Left ventricle myocardium superior (tissue), 1 donor: ENCODE measurements at regions not wholly inside any gene's neighbourhood (a gene's known extent, or its start where the extent isn't known, plus 50 kb on each side); places are given as distances from the start of the nearest gene placed in this dataset.
"Not testable (repeated sequence)": the region's sequence is repeated elsewhere in the genome, so short reads cannot be mapped to it uniquely, and the experiment has no call there.

Source experiments
- ATAC-seq: fragments of 200-7000 bp; cut with Tn5 transposase; one replicate; pipeline ENCODE4 v1.9.1; 2020; ENCODE audit warnings: mild to moderate bottlenecking, moderate library complexity
- DNase-seq: peaks from one replicate; pipeline ENCODE4 v3.0.0-alpha.2; 2020
- intact Hi-C: fragments of 100-400 bp; cut with micrococcal nuclease; formaldehyde crosslinking; loops from one replicate; pipeline ENCODE4 v1.11.0; 2022
- donor health status: DM: no; HTN: yes; CAD: no; lungs with severe emphysema.

DNA sequence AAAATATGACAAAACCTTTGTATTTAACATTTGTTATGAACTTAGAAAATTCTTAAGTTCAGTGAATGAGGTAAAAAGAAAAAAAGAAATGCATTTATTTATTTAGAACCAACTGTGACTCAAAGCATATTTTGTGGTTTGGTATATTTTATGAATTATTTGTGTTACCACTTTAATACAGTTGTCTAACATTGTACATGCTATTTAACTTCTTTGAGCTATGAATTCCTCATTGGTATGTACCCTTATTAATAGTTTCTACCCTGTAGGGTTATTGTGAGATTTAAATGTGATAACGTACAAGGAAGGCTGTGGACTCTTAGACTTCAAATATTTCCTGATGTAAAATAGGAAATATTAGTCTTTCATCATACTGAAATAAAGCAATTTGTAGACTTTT is 162.6 kb downstream of the MMUT start:
- intact Hi-C loops = no loop called here
- DNase-seq = no peak
- ATAC-seq = no peak

DNA sequence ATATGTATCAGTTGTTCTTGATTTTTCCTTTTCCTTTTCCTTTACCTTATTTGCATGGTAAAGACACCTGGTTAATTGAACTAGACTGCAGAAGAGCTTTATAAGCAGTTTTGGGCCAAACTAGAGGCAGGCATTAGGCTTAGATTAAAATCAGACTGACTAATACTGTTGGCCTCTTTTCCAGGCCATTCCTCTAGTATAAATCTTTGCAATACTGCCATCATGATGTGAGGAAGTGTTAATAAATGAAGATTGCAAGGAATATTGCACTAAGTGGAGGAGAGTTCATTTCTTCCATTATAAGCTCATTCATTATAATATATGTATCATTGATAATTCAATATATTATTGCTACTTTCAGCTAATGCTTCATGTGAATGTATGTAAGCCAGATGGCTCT is 163.8 kb downstream of the MMUT start:
- intact Hi-C loops = no loop called here
- ATAC-seq = no peak
- DNase-seq = no peak

DNA sequence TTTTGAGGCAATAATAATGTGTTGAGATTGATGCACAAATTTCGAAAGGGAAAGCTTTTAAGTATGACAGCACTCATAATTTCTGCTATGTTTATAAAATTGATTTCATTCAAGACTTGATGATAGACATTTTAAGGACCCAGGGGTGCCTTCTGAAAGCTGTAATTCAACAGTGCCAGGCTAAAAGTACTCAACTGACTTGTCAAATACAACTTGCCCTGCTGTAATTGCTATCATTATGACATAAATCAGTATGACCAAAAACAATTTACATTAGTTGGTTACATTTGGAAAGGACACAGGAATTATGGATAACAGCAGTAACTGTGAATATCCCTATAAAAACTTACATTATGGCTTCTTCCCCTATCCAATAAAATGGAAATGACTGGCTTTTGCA is 178.9 kb downstream of the MMUT start:
- intact Hi-C loops = no loop called here
- ATAC-seq = no peak
- no peak for DNase-seq

DNA sequence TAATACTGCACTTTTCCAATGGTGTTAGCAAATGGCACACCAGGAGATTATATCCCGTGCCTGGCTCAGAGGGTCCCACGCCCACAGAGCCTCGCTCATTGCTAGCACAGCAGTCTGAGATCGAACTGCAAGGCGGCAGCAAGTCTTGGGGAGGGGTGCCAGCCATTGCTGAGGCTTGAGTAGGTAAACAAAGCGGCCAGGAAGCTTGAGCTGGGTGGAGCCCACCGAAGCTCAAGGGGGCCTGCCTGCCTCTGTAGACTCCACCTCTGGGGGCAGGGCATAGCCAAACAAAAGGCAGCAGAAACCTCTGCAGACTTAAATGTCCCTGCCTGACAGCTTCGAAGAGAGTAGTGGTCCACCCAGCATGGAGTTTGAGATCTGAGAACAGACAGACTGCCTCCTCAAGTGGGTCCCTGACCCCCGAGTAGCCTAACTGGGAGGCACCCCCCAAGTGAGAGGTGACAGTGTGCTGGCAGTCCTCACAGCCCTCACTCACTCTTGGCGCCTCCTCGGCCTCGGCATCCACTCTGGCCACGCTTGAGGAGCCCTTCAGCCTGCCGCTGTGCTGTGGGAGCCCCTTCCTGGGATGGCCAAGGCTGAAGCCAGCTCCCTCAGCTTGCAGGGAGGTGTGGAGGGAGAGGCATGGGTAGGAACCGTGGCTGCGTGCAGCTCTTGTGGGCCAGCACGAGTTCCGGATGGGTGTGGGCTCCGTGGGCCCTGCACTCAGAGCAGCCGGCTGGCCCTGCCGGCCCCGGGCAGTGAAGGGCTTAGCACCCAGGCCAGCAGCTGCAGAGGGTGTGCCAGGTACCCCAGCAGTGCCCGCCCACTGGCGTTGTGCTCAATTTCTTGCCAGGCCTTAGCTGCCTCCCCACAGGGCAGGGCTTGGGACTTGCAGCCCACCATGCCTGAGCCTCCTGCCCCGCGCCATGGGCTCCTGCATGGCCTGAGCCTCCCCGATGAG is 188.0 kb downstream of the MMUT start:
- ATAC-seq, DNase-seq, intact Hi-C loops: not testable (repeated sequence)

DNA sequence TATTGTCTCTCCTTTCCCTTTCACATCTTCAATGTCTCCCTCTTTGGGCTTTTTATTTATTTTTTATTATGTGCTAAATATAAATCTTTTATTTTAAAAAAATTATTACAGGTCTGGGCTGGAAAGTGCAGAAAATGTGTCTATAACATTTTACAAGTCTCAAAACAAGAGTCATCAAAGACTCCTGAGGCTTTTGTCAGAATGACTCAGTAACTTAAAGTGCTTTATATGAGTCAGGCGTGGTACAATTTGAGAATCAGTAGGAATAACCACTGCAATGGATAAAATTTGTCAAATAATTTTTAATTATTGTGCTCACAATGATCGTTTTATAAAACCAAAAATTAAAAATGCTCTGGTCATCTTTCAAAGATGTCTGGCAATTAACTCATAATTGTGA is 193.9 kb downstream of the MMUT start:
- intact Hi-C loops = no loop called here
- ATAC-seq = no peak
- no peak for DNase-seq

DNA sequence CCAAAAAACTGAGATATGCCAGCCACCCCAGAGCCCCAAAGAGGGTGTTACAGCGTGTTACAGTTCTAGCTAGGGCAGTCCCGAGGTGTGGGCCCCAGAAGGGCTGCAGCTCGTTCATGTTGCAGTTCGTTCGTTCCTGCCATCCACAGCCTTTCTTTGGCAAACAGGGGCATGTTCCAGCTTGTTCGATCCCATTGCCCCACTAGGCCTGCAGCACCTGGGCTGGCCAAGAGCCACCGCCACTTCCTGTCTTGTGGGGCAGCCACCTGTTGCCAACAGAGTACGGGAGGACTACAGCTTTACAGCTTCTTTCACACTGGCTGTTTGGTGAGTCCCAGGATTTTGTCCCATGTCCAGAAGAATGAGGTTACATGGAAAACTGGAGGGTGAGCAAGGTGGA is 198.1 kb downstream of the MMUT start:
- intact Hi-C loops = no loop called here
- DNase-seq (no peak), ATAC-seq (no peak)

DNA sequence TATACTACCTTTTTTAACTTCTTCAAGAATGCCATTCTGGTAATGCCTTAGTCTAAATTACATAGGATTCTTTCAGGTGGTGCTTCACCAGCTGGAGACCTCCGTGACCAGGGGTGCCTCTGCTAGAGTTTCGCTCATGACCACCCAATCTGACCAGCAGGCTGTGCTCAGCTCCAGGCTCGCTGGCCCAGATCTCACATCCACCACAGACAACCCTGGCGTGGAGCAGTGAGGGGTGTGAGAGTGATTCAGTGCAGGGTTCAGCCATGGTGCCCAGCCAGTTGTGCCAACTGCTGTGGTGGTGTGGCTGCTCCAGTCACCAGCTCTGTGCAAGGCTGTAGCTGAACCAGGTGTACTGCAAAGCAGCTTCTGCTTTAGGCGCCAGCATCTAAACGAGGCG is 198.6 kb downstream of the MMUT start:
- no peak for DNase-seq
- no peak for ATAC-seq
- intact Hi-C loops = no loop called here

DNA sequence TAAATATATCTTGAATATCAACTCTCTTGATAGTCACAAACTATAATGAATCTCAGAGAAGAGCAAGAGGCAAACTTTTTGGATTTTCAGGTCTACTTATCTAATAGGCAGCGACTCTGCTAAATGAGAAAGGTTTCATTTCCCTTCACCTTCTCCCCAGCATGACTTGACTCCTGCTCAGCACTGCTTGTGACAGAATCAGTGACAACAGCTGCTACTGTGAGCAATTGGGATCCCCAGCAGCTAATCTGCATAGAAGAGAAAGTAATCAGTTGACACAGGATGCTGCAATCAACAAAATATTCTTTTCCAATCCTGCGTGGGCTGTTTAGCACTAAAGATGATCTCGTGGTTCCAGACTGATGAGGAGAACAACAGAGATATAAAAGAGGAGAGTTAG is 205.5 kb downstream of the MMUT start:
- ATAC-seq = no peak
- DNase-seq = no peak
- intact Hi-C loops = no loop called here

DNA sequence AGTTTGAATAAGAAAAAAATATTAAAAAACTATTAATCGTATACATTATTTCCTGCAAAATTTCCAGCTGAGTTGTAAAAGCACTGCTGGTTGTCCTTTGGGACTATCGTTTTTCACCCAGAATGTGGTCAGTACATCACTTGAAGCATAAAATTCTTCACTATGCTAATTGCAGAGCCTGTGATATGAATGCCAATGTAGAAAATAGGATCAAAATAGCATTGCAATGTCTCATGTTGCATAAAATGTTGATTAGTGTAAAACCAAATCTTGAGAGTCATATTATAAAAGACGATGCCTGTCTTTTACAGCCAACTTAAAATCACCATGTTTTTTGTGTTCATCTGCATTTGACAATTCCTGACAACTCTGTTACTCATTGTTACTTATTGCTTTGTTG is 207.7 kb downstream of the MMUT start:
- ATAC-seq (no peak), DNase-seq (no peak)
- intact Hi-C loops = no loop called here

DNA sequence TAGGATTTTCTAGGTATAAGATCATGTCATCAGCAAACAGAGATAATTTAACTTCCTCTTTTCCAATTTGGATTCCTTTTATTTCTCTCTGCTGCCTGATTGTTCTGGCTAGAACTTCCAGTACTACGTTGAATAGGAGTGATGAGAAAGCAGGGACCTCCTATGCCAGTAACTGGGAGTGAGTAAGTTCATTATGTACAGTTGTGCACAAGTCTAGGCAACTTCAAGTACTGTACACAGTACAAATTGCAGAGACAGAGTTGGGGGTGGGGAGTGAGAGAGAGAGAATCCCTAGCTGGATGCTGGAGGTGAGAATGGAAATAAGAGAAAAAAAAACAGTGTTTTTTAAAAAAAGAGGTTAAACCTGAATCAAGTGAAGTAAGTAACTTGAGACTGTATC is 210.2 kb downstream of the MMUT start:
- no peak for DNase-seq
- ATAC-seq = no peak
- intact Hi-C loops = no loop called here

DNA sequence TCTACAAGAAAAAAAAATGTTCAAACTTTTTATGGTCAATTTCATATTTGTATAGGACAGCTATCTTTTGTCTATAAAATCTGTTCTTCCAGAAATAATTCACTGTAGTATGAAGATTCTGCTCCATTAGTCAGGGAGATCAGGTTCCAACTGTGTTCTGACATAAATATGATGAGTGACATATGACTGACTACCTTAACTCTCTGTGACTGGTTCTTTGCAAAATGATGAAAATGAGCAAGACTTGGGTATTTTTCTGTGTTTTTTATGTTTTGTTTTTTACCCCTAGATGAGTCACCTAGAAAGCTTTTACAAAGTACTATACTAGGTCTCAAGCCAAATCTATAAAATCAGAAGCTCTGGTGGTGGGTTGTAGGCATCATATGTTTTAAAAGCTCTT is 229.6 kb downstream of the MMUT start:
- DNase-seq (no peak), ATAC-seq (no peak)
- intact Hi-C loops = no loop called here

DNA sequence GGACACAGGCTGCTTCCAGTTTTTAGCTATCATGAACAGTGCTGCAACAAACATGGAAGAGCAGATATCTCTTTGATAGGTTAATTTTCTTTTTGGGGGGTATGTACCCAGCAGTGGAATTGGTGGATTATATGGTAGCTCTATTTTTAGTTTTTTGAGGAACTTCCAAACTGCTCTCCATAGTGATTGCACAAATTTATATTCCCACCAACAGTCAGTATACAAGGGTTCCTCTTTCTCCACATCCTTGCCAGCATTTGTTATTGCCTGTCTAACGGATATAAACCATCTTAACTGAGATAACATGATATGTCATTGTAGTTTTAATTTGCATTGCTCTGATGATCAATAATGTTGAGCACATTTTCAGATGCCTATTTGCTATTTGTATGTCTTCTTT is 237.6 kb downstream of the MMUT start:
- intact Hi-C loops = no loop called here
- ATAC-seq (no peak), DNase-seq (no peak)

DNA sequence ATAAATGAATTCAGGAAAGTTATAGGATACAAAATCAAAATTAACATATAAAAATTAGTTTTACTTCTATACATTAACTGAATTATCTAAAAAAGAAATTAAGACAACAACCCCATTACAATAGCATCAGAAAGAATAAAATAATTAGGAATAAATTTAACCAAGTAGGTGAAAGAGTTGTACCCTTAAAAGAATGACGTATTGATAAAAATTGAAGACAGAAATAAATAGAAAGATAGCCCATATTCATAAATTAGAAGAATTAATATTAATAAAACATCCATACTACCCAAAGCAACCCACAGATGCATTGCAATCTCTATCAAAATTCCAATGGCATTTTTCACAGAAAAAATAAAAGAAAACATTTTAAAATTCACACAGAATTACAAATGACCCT is 242.8 kb downstream of the MMUT start:
- intact Hi-C loops = no loop called here
- DNase-seq = no peak
- no peak for ATAC-seq

DNA sequence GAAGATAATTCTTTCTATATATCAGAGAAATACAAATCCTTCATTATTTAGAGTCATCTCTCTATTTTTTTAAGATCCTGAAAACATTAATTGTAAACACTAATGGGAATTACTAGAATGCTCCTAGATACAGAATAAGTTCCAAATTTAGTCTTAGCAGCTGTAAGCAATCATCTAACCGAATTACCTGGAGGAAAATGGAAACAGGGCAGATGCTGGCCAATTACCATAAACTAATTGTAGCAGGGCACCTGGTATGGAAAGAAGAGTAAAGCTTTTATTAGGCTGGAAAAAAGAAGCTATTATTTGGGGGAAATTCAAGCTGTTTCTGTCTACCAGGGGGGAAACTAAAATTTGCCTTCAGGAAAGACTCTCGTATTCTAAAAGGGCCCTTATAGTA is 257.5 kb downstream of the MMUT start:
- no peak for ATAC-seq
- intact Hi-C loops = no loop called here

DNA sequence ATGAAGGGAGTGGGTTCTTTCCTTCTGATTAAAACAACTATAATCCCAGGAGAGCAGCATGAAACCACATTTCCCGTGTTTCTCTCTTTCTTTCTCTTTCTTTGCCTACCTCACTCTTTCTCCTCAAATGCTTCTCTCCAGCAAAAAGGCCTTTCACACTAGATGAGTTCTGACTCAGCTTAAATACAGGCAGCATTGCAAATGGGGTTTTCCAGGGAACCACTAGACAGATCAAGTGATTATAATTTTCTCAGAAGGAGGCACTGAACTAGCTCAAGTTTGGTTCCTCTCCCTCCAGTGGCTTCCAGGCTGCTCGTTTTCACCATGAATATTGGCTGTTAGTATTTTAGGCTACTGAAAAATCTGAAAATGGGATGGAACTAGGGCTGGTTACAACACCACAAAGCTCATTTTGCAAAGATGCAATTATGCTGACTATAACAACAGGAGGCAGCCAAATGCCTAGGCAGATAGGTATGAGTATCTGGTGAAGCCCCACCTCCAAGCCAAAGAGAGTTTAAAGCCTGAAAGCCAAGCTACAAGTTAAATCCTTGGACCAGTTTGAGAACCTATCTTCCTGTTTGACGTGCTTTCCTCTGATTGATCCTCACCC is 260.0 kb downstream of the MMUT start:
- ATAC-seq (no peak), DNase-seq (no peak)
- intact Hi-C loops = no loop called here

More for the DNA sequence above, 257.5 kb downstream of the MMUT start:
- DNase-seq = no peak

DNA sequence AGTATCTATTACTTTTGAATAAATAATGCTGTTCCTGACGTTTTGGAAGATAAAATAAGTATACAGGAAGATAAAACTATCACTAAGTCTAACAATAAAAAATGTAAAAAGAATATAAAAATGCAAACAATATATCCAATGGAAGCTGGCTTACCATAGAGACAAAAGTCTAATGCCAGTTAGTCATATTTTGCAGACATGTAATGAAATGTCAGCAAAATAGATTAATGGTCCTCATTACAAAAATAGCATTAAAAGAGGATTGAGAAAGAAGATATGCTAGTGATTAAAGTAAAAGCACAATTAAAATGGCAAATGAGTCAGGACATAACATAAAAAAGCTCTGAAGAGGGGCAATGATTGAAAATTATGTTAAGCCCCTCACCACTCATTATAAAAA is 265.0 kb downstream of the MMUT start:
- DNase-seq (no peak), ATAC-seq (no peak)
- intact Hi-C loops = no loop called here

DNA sequence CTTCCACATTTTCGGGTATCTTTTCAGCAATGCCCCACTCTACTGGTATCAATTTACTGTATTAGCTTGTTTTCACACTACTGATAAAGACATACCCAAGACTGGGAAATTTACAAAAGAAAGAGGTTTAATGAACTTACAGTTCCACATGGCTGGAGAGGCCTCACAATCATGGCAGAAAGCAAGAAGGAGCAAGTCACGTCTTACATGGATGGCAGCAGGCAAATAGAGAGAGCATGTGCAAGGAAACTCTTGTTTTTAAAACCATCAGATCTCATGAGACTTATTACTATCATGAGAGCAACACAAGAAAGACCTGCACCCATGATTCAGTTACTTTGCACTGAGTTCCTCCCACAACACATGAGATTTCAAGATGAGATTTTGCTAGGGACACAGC is 300.7 kb downstream of the MMUT start:
- ATAC-seq, DNase-seq, intact Hi-C loops: not testable (repeated sequence)

DNA sequence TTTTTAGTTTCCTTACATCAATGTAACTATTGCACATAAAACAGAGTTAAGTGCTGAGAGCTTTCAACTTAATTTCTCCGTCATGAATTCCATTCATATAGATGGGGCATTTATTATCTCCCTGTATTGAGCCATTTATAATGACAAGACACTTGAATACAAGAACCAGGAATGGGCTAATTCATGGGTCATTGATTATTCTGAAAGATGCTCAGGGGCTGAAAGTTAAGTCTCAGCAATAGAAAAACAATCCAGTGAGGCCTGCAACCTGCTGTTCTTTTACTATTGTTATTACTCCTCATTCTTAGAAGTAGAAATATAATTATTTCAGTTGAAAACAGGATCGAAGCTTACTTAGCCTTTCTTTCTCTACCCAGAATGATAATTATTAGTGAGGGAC is 307.7 kb downstream of the MMUT start:
- intact Hi-C loops = no loop called here
- ATAC-seq (no peak), DNase-seq (no peak)

DNA sequence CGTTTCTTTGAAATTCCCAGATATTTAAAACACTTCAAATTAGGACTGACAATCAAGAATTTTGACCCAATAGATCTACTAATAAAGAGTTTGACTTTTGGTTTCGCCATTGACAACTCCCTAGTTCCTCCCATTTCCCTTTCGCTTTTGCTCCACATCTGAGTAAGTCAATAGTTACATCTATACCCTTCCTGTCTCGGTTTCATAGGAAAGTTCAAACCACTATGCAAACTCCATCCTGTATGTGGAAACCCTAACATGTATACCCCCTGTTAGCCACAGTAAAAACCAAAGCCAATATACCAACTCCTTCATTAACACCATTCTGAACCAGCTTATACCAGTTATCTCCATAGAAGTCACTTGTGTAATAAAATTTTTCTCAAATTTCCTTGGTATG is 311.1 kb downstream of the MMUT start:
- no peak for ATAC-seq
- intact Hi-C loops = no loop called here

DNA sequence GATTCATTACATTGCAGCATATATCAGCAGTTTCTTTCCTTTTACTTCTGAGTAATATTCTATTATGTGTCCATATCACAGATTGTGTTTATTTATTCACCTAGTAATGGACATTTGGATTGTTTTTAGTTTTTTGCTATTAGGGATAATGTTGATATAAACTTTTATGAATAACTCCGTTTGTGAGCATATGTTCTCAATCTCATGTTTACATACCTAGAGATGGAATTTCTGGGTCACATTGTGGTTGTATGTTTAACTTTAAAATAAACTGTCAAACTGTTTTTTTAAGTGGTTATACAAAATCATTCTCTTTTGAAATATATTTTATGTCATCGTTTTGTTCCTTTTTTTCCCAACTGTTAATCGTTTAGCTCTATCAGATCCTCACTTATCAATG is 311.6 kb downstream of the MMUT start:
- intact Hi-C loops = no loop called here
- DNase-seq = no peak
- no peak for ATAC-seq

More for the DNA sequence above, 311.1 kb downstream of the MMUT start:
- no peak for DNase-seq

DNA sequence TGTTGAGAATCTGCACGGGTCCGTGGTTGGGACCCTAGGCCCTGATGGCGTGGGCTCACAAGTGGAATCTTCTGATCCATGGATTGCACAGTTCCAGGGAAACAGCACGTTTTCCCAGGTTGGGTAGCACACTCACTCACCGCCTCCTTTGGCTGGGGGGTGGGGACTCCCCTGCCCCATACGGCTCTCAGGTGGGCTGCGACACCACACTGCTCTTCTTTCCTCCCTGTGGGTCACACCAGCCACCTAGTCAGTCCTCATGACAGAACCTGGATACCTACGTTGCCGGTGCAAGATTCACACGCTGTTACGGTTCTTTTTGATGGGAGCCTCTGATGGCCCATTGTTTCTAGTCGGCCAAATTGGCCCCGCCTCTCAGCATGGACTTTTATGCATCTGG is 312.0 kb downstream of the MMUT start:
- ATAC-seq (no peak), DNase-seq (no peak)
- intact Hi-C loops = no loop called here
